T-helper 2 cell treated with Interferon-gamma antibody and Interleukin-4, amounts not matched to agents 100 ng/mL and 5 ng/mL, for 36 hours (primary cell): ENCODE measurements at regions not wholly inside any gene's neighbourhood (a gene's known extent, or its start where the extent isn't known, plus 50 kb on each side); places are given as distances from the start of the nearest gene placed in this dataset.

ENCODE experiments used
- intact Hi-C: fragments of 100-400 bp; cut with micrococcal nuclease; formaldehyde crosslinking; loops from one replicate; pipeline ENCODE4 v1.15.1; 2023

GRCh38 chr17:77771587-77771986 lies 186.9 kb upstream of the TNRC6C start:
- intact Hi-C loops = loop anchor here (5.0 kb wide), 1 partner anchor 186 kb away; the partner anchor contains the start of gene TNRC6C

- intact Hi-C loops = loop anchor here (1.0 to 5.0 kb wide), 2 partner anchors 185 to 241 kb away; partner anchors contain the start of gene TNRC6C
Measured at GRCh38 chr17:77771998-77772397, 186.5 kb upstream of the TNRC6C start.

- intact Hi-C loops = loop anchor here (1.0 to 5.0 kb wide), 2 partner anchors 185 to 241 kb away; partner anchors contain the start of gene TNRC6C
Measured at GRCh38 chr17:77772461-77772897, 186.0 kb upstream of the TNRC6C start.

GRCh38 chr17:77772899-77773358 lies 185.6 kb upstream of the TNRC6C start:
- intact Hi-C loops = loop anchor here (1.0 to 5.0 kb wide), 2 partner anchors 184 to 240 kb away; partner anchors contain the start of gene TNRC6C

GRCh38 chr17:77774182-77774581 lies 184.3 kb upstream of the TNRC6C start:
- intact Hi-C loops = loop anchor here (5.0 kb wide), 1 partner anchor 183 kb away; the partner anchor contains the start of gene TNRC6C

- intact Hi-C loops = no loop called here
Measured at GRCh38 chr17:77778636-77779489, 179.6 kb upstream of the TNRC6C start.

GRCh38 chr17:77779711-77780539 lies 178.6 kb upstream of the TNRC6C start:
- intact Hi-C loops = no loop called here

GRCh38 chr17:77781536-77781935 lies 177.0 kb upstream of the TNRC6C start:
- intact Hi-C loops = no loop called here

- intact Hi-C loops = no loop called here
Measured at GRCh38 chr17:77782201-77782600, 176.3 kb upstream of the TNRC6C start.

- intact Hi-C loops = no loop called here
Measured at GRCh38 chr17:77782611-77783010, 175.9 kb upstream of the TNRC6C start.

- intact Hi-C loops = no loop called here
Measured at GRCh38 chr17:77783991-77784820, 174.3 kb upstream of the TNRC6C start.

- intact Hi-C loops = no loop called here
Measured at GRCh38 chr17:77785312-77785905, 173.1 kb upstream of the TNRC6C start.

- intact Hi-C loops = no loop called here
Measured at GRCh38 chr17:77786090-77786489, 172.4 kb upstream of the TNRC6C start.

- intact Hi-C loops = no loop called here
Measured at GRCh38 chr17:77786740-77787505, 171.6 kb upstream of the TNRC6C start.

GRCh38 chr17:77790143-77790829 lies 168.2 kb upstream of the TNRC6C start:
- intact Hi-C loops = no loop called here

- intact Hi-C loops = no loop called here
Measured at GRCh38 chr17:77792626-77793025, 165.9 kb upstream of the TNRC6C start.

- intact Hi-C loops = no loop called here
Measured at GRCh38 chr17:77793146-77793970, 165.1 kb upstream of the TNRC6C start.

- intact Hi-C loops = no loop called here
Measured at GRCh38 chr17:77793971-77794235, 164.6 kb upstream of the TNRC6C start.
